ENCODE measurements at regions not wholly inside any gene's neighbourhood (a gene's known extent, or its start where the extent isn't known, plus 50 kb on each side); places are given as distances from the start of the nearest gene placed in this dataset.

DNA sequence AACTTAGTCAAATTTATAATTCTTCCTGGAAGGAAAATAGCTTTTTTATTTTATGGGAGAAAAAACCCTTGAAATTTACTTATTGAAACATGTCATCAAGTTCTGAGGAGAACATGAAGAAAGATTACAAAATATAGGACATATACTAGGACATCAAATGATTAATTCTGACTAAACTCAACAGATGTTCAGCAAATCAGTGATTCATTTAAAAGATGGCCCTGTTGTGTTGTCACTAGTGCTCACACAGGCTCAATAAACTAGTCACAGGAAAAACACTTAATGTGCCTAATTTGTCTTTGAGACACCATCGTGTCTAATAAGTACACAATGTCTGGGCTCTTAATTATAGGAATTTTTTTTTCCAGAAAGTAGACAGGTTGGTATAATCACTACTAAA, 223.8 kb upstream of the TMTC4 start:
- no peak for TF ChIP-seq POLR2A (IDR thresholded peaks at IDR 0.05; ENCODE audit: borderline replicate concordance, extremely low read depth, insufficient read depth, insufficient read length)
- TF ChIP-seq, protein P1, sequence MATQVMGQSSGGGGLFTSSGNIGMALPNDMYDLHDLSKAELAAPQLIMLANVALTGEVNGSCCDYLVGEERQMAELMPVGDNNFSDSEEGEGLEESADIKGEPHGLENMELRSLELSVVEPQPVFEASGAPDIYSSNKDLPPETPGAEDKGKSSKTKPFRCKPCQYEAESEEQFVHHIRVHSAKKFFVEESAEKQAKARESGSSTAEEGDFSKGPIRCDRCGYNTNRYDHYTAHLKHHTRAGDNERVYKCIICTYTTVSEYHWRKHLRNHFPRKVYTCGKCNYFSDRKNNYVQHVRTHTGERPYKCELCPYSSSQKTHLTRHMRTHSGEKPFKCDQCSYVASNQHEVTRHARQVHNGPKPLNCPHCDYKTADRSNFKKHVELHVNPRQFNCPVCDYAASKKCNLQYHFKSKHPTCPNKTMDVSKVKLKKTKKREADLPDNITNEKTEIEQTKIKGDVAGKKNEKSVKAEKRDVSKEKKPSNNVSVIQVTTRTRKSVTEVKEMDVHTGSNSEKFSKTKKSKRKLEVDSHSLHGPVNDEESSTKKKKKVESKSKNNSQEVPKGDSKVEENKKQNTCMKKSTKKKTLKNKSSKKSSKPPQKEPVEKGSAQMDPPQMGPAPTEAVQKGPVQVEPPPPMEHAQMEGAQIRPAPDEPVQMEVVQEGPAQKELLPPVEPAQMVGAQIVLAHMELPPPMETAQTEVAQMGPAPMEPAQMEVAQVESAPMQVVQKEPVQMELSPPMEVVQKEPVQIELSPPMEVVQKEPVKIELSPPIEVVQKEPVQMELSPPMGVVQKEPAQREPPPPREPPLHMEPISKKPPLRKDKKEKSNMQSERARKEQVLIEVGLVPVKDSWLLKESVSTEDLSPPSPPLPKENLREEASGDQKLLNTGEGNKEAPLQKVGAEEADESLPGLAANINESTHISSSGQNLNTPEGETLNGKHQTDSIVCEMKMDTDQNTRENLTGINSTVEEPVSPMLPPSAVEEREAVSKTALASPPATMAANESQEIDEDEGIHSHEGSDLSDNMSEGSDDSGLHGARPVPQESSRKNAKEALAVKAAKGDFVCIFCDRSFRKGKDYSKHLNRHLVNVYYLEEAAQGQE (IDR thresholded peaks at IDR 0.05; ENCODE audit: low read depth): no peak
- TF ChIP-seq, protein P2, sequence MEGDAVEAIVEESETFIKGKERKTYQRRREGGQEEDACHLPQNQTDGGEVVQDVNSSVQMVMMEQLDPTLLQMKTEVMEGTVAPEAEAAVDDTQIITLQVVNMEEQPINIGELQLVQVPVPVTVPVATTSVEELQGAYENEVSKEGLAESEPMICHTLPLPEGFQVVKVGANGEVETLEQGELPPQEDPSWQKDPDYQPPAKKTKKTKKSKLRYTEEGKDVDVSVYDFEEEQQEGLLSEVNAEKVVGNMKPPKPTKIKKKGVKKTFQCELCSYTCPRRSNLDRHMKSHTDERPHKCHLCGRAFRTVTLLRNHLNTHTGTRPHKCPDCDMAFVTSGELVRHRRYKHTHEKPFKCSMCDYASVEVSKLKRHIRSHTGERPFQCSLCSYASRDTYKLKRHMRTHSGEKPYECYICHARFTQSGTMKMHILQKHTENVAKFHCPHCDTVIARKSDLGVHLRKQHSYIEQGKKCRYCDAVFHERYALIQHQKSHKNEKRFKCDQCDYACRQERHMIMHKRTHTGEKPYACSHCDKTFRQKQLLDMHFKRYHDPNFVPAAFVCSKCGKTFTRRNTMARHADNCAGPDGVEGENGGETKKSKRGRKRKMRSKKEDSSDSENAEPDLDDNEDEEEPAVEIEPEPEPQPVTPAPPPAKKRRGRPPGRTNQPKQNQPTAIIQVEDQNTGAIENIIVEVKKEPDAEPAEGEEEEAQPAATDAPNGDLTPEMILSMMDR (IDR thresholded peaks at IDR 0.05 in 2 of 3, conservative IDR thresholded peaks at IDR 0.05 in 1 of 3; ENCODE audit: borderline replicate concordance in 1 of 3, insufficient read depth in 1 of 3, low read depth in 2 of 3, low read length in 2 of 3): no peak
- TF ChIP-seq EZH2 (IDR thresholded peaks at IDR 0.05): no peak
- TF ChIP-seq SRF (IDR thresholded peaks at IDR 0.05; ENCODE audit: low read depth): no peak
- TF ChIP-seq POLR2AphosphoS5 (IDR thresholded peaks at IDR 0.05; ENCODE audit: low read depth, low read length): no peak
- TF ChIP-seq CBX3 (IDR thresholded peaks at IDR 0.05; ENCODE audit: low read depth): no peak
- TF ChIP-seq, protein P3, sequence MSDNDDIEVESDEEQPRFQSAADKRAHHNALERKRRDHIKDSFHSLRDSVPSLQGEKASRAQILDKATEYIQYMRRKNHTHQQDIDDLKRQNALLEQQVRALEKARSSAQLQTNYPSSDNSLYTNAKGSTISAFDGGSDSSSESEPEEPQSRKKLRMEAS (IDR thresholded peaks at IDR 0.05): no peak
- no peak for TF ChIP-seq RAD21 (IDR thresholded peaks at IDR 0.05; ENCODE audit: low read depth)
- TF ChIP-seq EZH2phosphoT487 (IDR thresholded peaks at IDR 0.05; ENCODE audit: borderline replicate concordance): no peak
- no peak for TF ChIP-seq JUND (IDR thresholded peaks at IDR 0.05)
- TF ChIP-seq CEBPB (IDR thresholded peaks at IDR 0.05; ENCODE audit: low read depth): no peak
- TF ChIP-seq YY1 (IDR thresholded peaks at IDR 0.05; ENCODE audit: extremely low read depth, insufficient replicate concordance, low read depth, low read length): no peak
- no peak for TF ChIP-seq ELF1 (IDR thresholded peaks at IDR 0.05; ENCODE audit: borderline replicate concordance, low read depth)

Data from HCT116 (cell line).